ENCODE measurements at regions not wholly inside any gene's neighbourhood (a gene's known extent, or its start where the extent isn't known, plus 50 kb on each side); places are given as distances from the start of the nearest gene placed in this dataset.

- Histone ChIP-seq H3K9ac (ENCODE audit: low read depth, low read length) (no peak overlapping the region), H3K36me3 (ENCODE audit: insufficient read depth, low read depth, low read length) (no peaks in the 10 kb centered on the region), H3K27ac (ENCODE audit: low read length) (no peak overlapping the region), H3K4me1 (ENCODE audit: insufficient read depth, low read length) (no peaks in the 10 kb centered on the region; the same call in 1 of the 2 replicates), H3K27me3 (ENCODE audit: insufficient read depth, low read length) (no peaks in the 10 kb centered on the region), H3K4me3 (ENCODE audit: low read length) (no peak overlapping the region), H3K9me3 (ENCODE audit: insufficient read depth, low read depth, low read length) (no peaks in the 10 kb centered on the region)
Observed at GRCh38 chr12:124641591-124641990, 74.2 kb upstream of the NCOR2 start.

- Histone ChIP-seq H3K27me3 (ENCODE audit: insufficient read depth, low read length) (no peaks in the 10 kb centered on the region), H3K4me1 (ENCODE audit: insufficient read depth, low read length) (no peaks in the 10 kb centered on the region), H3K9ac (ENCODE audit: low read depth, low read length) (no peak overlapping the region), H3K36me3 (ENCODE audit: insufficient read depth, low read depth, low read length) (no peaks in the 10 kb centered on the region), H3K9me3 (ENCODE audit: insufficient read depth, low read depth, low read length) (no peaks in the 10 kb centered on the region), H3K27ac (ENCODE audit: low read length) (no peak overlapping the region), H3K4me3 (ENCODE audit: low read length) (no peak overlapping the region)
Observed at GRCh38 chr12:124640056-124640455, 72.6 kb upstream of the NCOR2 start.

GRCh38 chr12:124639122-124639806, 71.9 kb upstream of the NCOR2 start:
- Histone ChIP-seq H3K36me3 (ENCODE audit: insufficient read depth, low read depth, low read length) (no peaks in the 10 kb centered on the region), H3K27me3 (ENCODE audit: insufficient read depth, low read length) (no peaks in the 10 kb centered on the region), H3K9ac (ENCODE audit: low read depth, low read length) (no peak overlapping the region), H3K27ac (ENCODE audit: low read length) (no peak overlapping the region), H3K9me3 (ENCODE audit: insufficient read depth, low read depth, low read length) (no peaks in the 10 kb centered on the region), H3K4me1 (ENCODE audit: insufficient read depth, low read length) (no peaks in the 10 kb centered on the region), H3K4me3 (ENCODE audit: low read length) (no peak overlapping the region)

- Histone ChIP-seq H3K36me3 (ENCODE audit: insufficient read depth, low read depth, low read length) (no peaks in the 10 kb centered on the region), H3K27me3 (ENCODE audit: insufficient read depth, low read length) (no peaks in the 10 kb centered on the region), H3K9ac (ENCODE audit: low read depth, low read length) (no peak overlapping the region), H3K4me3 (ENCODE audit: low read length) (no peak overlapping the region), H3K27ac (ENCODE audit: low read length) (no peak overlapping the region), H3K9me3 (ENCODE audit: insufficient read depth, low read depth, low read length) (no peaks in the 10 kb centered on the region), H3K4me1 (ENCODE audit: insufficient read depth, low read length) (no peaks in the 10 kb centered on the region; the same call in 1 of the 2 replicates)
Observed at GRCh38 chr12:124637581-124637981, 70.2 kb upstream of the NCOR2 start.

GRCh38 chr12:124637163-124637562, 69.8 kb upstream of the NCOR2 start:
- H3K27me3 ChIP-seq (ENCODE audit: insufficient read depth, low read length), result no peaks in the 10 kb centered on the region
- H3K36me3 ChIP-seq (ENCODE audit: insufficient read depth, low read depth, low read length), result no peaks in the 10 kb centered on the region
- H3K9me3 ChIP-seq (ENCODE audit: insufficient read depth, low read depth, low read length), result no peaks in the 10 kb centered on the region
- no peak overlapping the region for H3K27ac ChIP-seq (ENCODE audit: low read length)
- no peak overlapping the region for H3K9ac ChIP-seq (ENCODE audit: low read depth, low read length)
- H3K4me1 ChIP-seq (ENCODE audit: insufficient read depth, low read length), result peaks cover 2% of the 10 kb centered on the region; the same call in 1 of the 2 replicates
- no peak overlapping the region for H3K4me3 ChIP-seq (ENCODE audit: low read length)

GRCh38 chr12:124636138-124636978, 68.9 kb upstream of the NCOR2 start:
- Histone ChIP-seq H3K27ac (ENCODE audit: low read length) (no peak overlapping the region), H3K4me3 (ENCODE audit: low read length) (no peak overlapping the region), H3K9me3 (ENCODE audit: insufficient read depth, low read depth, low read length) (no peaks in the 10 kb centered on the region), H3K36me3 (ENCODE audit: insufficient read depth, low read depth, low read length) (no peaks in the 10 kb centered on the region), H3K27me3 (ENCODE audit: insufficient read depth, low read length) (no peaks in the 10 kb centered on the region), H3K9ac (ENCODE audit: low read depth, low read length) (no peak overlapping the region), H3K4me1 (ENCODE audit: insufficient read depth, low read length) (peaks cover 6% of the 10 kb centered on the region; the same call in 1 of the 2 replicates)

GRCh38 chr12:124635316-124635715, 67.9 kb upstream of the NCOR2 start:
- Histone ChIP-seq H3K9ac (ENCODE audit: low read depth, low read length) (no peak overlapping the region), H3K36me3 (ENCODE audit: insufficient read depth, low read depth, low read length) (no peaks in the 10 kb centered on the region), H3K27me3 (ENCODE audit: insufficient read depth, low read length) (no peaks in the 10 kb centered on the region), H3K4me1 (ENCODE audit: insufficient read depth, low read length) (peaks cover 10% of the 10 kb centered on the region; the same call in 1 of the 2 replicates), H3K27ac (ENCODE audit: low read length) (no peak overlapping the region), H3K9me3 (ENCODE audit: insufficient read depth, low read depth, low read length) (no peaks in the 10 kb centered on the region), H3K4me3 (ENCODE audit: low read length) (no peak overlapping the region)

- Histone ChIP-seq H3K4me1 (ENCODE audit: insufficient read depth, low read length) (peaks cover 10% of the 10 kb centered on the region; the same call in 1 of the 2 replicates), H3K9me3 (ENCODE audit: insufficient read depth, low read depth, low read length) (no peaks in the 10 kb centered on the region), H3K27me3 (ENCODE audit: insufficient read depth, low read length) (no peaks in the 10 kb centered on the region), H3K9ac (ENCODE audit: low read depth, low read length) (no peak overlapping the region), H3K4me3 (ENCODE audit: low read length) (no peak overlapping the region), H3K36me3 (ENCODE audit: insufficient read depth, low read depth, low read length) (no peaks in the 10 kb centered on the region), H3K27ac (ENCODE audit: low read length) (no peak overlapping the region)
Observed at GRCh38 chr12:124633365-124634362, 66.3 kb upstream of the NCOR2 start.

GRCh38 chr12:124632519-124632984, 65.1 kb upstream of the NCOR2 start:
- Histone ChIP-seq H3K36me3 (ENCODE audit: insufficient read depth, low read depth, low read length) (no peaks in the 10 kb centered on the region), H3K9me3 (ENCODE audit: insufficient read depth, low read depth, low read length) (no peaks in the 10 kb centered on the region), H3K4me3 (ENCODE audit: low read length) (no peak overlapping the region), H3K9ac (ENCODE audit: low read depth, low read length) (peak overlapping the region; percentile 21; the same call in 1 of the 2 replicates), H3K27ac (ENCODE audit: low read length) (peak overlapping the region; percentile 8), H3K27me3 (ENCODE audit: insufficient read depth, low read length) (no peaks in the 10 kb centered on the region), H3K4me1 (ENCODE audit: insufficient read depth, low read length) (peaks cover 10% of the 10 kb centered on the region; the same call in 1 of the 2 replicates)

- Histone ChIP-seq H3K27ac (ENCODE audit: low read length) (no peak overlapping the region), H3K4me3 (ENCODE audit: low read length) (no peak overlapping the region), H3K9me3 (ENCODE audit: insufficient read depth, low read depth, low read length) (no peaks in the 10 kb centered on the region), H3K27me3 (ENCODE audit: insufficient read depth, low read length) (no peaks in the 10 kb centered on the region), H3K9ac (ENCODE audit: low read depth, low read length) (peak overlapping the region; percentile 41; the same call in 1 of the 2 replicates), H3K36me3 (ENCODE audit: insufficient read depth, low read depth, low read length) (no peaks in the 10 kb centered on the region), H3K4me1 (ENCODE audit: insufficient read depth, low read length) (peaks cover 10% of the 10 kb centered on the region; the same call in 1 of the 2 replicates)
Observed at GRCh38 chr12:124631681-124632256, 64.4 kb upstream of the NCOR2 start.

Measured in iPS-20b (cell line).